Caco-2 (cell line): ENCODE measurements at regions not wholly inside any gene's neighbourhood (a gene's known extent, or its start where the extent isn't known, plus 50 kb on each side); places are given as distances from the start of the nearest gene placed in this dataset.
A peak's percentile ranks its signal among the peaks of the same experiment; 100 is the strongest.

ENCODE experiments used
- BruUV-seq: library from RNA; stranded (reverse); fragments of 400-500 nt; replicated peaks from 2 replicates; lab custom pipeline; 2021; lab: Mats Ljungman, UMichigan
- CTCF ChIA-PET: fragments of 300-600 bp; sonication (Branson Sonifier 250); formaldehyde crosslinking; loops from one replicate; lab custom pipeline; 2022; ENCODE audit warnings: antibody characterized with exemption; lab: Charles Lee
- POLR2A ChIA-PET: fragments of 300-600 bp; sonication (Branson Sonifier 250); formaldehyde crosslinking; loops from one replicate; lab custom pipeline; 2022; ENCODE audit warnings: antibody characterized with exemption; lab: Charles Lee
- DNase-seq, 2 experiments: peaks; one replicate each; pipeline versions ENCODE4 v3.0.0 to v3.0.0-alpha.2; 2020 to 2022
- H3K27me3 ChIP-seq: replicated peaks from 2 replicates; pipeline ENCODE4 v1.6.0; 2011; ENCODE audit warnings: low read length; ENCODE audit not compliant: control insufficient read depth, insufficient read depth
- H3K36me3 ChIP-seq: 2 replicates; pipeline ENCODE4 v1.5.1; 2011; ENCODE audit warnings: low read length; ENCODE audit not compliant: control insufficient read depth, insufficient read depth
- H3K4me1 ChIP-seq: fragments of 250-450 bp; sonication (Bioruptor Pico); 2 replicates; pipeline ENCODE4 v1.5.1; 2020; ENCODE audit warnings: mild to moderate bottlenecking
- H3K4me3 ChIP-seq: 2 replicates; pipeline ENCODE4 v1.5.1; 2011; ENCODE audit warnings: low read depth, mild to moderate bottlenecking, control low read depth, low read length
- H3K9me3 ChIP-seq: fragments of 250-450 bp; sonication (Bioruptor Pico); 2 replicates; pipeline ENCODE4 v1.5.1; 2020; ENCODE audit warnings: mild to moderate bottlenecking, moderate library complexity
- H3K27ac Mint-ChIP-seq: one replicate; pipeline ENCODE4 v1.8.0; 2022; ENCODE audit warnings: mixed read lengths; ENCODE audit not compliant: unreplicated experiment
- H3K27me3 Mint-ChIP-seq: one replicate; pipeline ENCODE4 v1.8.0; 2022; ENCODE audit warnings: mixed read lengths; ENCODE audit not compliant: insufficient read depth, unreplicated experiment
- H3K36me3 Mint-ChIP-seq: one replicate; pipeline ENCODE4 v1.8.0; 2022; ENCODE audit warnings: mild to moderate bottlenecking, mixed read lengths; ENCODE audit not compliant: insufficient read depth, unreplicated experiment
- H3K4me1 Mint-ChIP-seq: one replicate; pipeline ENCODE4 v1.8.0; 2022; ENCODE audit warnings: low read depth, mixed read lengths; ENCODE audit not compliant: unreplicated experiment
- H3K4me3 Mint-ChIP-seq: one replicate; pipeline ENCODE4 v1.8.0; 2022; ENCODE audit warnings: mild to moderate bottlenecking, moderate library complexity, mixed read lengths; ENCODE audit not compliant: unreplicated experiment
- H3K9me3 Mint-ChIP-seq: one replicate; pipeline ENCODE4 v1.8.0; 2022; ENCODE audit warnings: mixed read lengths; ENCODE audit not compliant: unreplicated experiment
- intact Hi-C: fragments of 100-400 bp; cut with micrococcal nuclease; formaldehyde crosslinking; loops from one replicate; pipeline ENCODE4 v1.10.0; 2022; ENCODE audit not compliant: unreplicated experiment
- TF ChIP-seq, protein P1 (sequence below), 2 experiments: fragments of 200-600 bp in 1 of 2; IDR thresholded peaks; 1 replicate in 1 of 2; 2 replicates in 1 of 2; pipeline versions ENCODE4 v1.5.1 to v1.8.0; 2011 to 2022; ENCODE audit warnings: antibody characterized with exemption in 1 of 2, control low read depth in 1 of 2, inconsistent platforms in 1 of 2, low read depth in 1 of 2, low read length in 1 of 2, mild to moderate bottlenecking in 1 of 2, moderate library complexity in 1 of 2; ENCODE audit not compliant: insufficient read depth in 1 of 2, severe bottlenecking in 1 of 2, unreplicated experiment in 1 of 2

DNA sequence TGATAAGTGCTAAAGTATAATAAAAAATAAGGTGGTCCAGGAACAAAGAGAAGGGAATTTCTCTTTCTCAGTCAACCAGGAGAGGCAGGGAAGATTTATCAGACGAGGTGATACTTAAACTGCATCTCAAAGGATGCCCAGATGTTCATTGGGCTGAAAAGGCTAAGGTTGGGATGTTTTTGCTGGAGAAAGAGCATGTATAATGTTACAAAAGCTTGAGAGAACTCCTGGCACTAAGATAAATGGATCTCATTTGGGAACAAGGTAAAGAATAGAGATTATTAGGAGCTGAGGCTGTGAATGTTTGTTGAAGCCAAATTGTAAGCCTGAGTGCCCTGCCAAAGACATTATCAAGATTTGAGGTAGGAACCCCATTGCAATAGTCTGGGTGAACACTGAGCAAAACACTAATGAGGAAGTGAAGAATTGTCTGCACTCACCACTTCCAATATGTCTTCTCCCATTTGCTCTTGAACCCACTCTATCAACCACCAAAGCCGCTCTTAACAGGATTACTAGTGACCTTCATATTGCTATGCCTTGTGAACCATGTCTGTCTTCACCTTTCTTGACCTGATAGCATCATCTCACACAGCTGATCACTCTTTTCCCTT lies 149.0 kb upstream of the ARID2 start:
- Mint-ChIP-seq H3K27ac (no peak overlapping the region), H3K9me3 (peaks cover 14% of the 10 kb centered on the region), H3K4me1 (peaks cover 34% of the 10 kb centered on the region), H3K36me3 (no peaks in the 10 kb centered on the region), H3K27me3 (peaks cover 4% of the 10 kb centered on the region), H3K4me3 (no peak overlapping the region)
- Histone ChIP-seq H3K4me1 (peaks cover 28% of the 10 kb centered on the region), H3K36me3 (no peaks in the 10 kb centered on the region), H3K4me3 (no peak overlapping the region), H3K9me3 (no peaks in the 10 kb centered on the region), H3K27me3 (no peaks in the 10 kb centered on the region)
- BruUV-seq, result no TSS peak
- ChIA-PET POLR2A (no interaction called here), CTCF (no interaction called here)
- intact Hi-C loops, result loop anchor here (5.0 to 10.0 kb wide), 2 partner anchors 77 to 286 kb away; no protein-coding TSS in a partner anchor
- no peak for DNase-seq
- TF ChIP-seq, protein P1, sequence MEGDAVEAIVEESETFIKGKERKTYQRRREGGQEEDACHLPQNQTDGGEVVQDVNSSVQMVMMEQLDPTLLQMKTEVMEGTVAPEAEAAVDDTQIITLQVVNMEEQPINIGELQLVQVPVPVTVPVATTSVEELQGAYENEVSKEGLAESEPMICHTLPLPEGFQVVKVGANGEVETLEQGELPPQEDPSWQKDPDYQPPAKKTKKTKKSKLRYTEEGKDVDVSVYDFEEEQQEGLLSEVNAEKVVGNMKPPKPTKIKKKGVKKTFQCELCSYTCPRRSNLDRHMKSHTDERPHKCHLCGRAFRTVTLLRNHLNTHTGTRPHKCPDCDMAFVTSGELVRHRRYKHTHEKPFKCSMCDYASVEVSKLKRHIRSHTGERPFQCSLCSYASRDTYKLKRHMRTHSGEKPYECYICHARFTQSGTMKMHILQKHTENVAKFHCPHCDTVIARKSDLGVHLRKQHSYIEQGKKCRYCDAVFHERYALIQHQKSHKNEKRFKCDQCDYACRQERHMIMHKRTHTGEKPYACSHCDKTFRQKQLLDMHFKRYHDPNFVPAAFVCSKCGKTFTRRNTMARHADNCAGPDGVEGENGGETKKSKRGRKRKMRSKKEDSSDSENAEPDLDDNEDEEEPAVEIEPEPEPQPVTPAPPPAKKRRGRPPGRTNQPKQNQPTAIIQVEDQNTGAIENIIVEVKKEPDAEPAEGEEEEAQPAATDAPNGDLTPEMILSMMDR (IDR thresholded peaks at IDR 0.05; ENCODE audit: insufficient read depth in 1 of 2, low read depth in 1 of 2, low read length in 1 of 2, severe bottlenecking in 1 of 2, unreplicated experiment in 1 of 2), result no peak

DNA sequence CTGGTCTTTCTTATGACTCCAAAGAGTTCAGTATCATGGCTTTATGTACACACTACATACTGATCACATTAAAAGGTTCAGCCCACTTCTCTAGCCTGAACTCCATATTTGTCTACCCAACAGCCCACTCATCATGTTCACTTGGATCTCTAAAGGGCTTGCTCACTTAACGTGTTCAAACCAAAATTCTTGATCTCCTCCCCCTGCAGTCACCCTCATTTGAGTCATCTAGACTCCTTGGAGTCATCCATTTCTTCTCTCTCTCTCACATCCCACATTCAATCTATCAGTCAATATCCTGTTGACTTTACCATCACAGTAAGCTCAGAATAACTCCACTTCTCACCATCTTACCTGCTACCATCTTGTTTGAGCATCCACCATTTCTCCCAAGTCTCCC lies 148.4 kb upstream of the ARID2 start:
- H3K27ac Mint-ChIP-seq, result no peak overlapping the region
- peaks cover 28% of the 10 kb centered on the region for H3K4me1 ChIP-seq
- no peaks in the 10 kb centered on the region for H3K36me3 Mint-ChIP-seq
- CTCF ChIA-PET, result no interaction called here
- no peak for DNase-seq
- intact Hi-C loops, result loop anchor here (5.0 to 10.0 kb wide), 2 partner anchors 76 to 286 kb away; no protein-coding TSS in a partner anchor
- no peak overlapping the region for H3K4me3 ChIP-seq
- H3K9me3 ChIP-seq, result no peaks in the 10 kb centered on the region
- TF ChIP-seq, protein P1 (IDR thresholded peaks at IDR 0.05; ENCODE audit: insufficient read depth in 1 of 2, low read depth in 1 of 2, low read length in 1 of 2, severe bottlenecking in 1 of 2, unreplicated experiment in 1 of 2), result no peak
- no peaks in the 10 kb centered on the region for H3K36me3 ChIP-seq
- H3K4me3 Mint-ChIP-seq, result no peak overlapping the region
- H3K9me3 Mint-ChIP-seq, result peaks cover 14% of the 10 kb centered on the region
- POLR2A ChIA-PET, result no interaction called here
- peaks cover 4% of the 10 kb centered on the region for H3K27me3 Mint-ChIP-seq
- no TSS peak for BruUV-seq
- peaks cover 34% of the 10 kb centered on the region for H3K4me1 Mint-ChIP-seq
- H3K27me3 ChIP-seq, result no peaks in the 10 kb centered on the region

DNA sequence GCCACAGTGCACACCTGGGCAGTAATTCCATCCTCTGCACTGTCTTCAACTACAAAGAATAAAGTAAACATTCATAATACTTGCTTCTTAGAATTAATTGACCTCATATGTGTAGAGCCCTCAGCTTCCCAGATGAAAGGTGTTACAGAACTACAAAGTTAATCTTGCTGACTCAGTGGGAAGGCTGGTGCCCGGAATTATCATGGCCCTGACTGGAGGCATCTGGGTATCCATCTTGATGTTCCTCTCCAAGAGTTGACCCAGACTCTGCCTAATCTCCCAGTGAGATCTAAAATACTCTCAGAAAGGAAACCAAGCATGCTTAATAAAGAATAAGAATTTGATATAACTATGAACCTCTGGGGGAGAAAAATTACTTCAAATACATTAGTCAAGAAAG lies 147.0 kb upstream of the ARID2 start:
- Histone ChIP-seq H3K36me3 (no peaks in the 10 kb centered on the region), H3K4me1 (peaks cover 28% of the 10 kb centered on the region), H3K4me3 (no peak overlapping the region), H3K27me3 (no peaks in the 10 kb centered on the region), H3K9me3 (no peaks in the 10 kb centered on the region)
- H3K9me3 Mint-ChIP-seq, result peaks cover 14% of the 10 kb centered on the region
- DNase-seq, result no peak
- TF ChIP-seq, protein P1 (IDR thresholded peaks at IDR 0.05; ENCODE audit: insufficient read depth in 1 of 2, low read depth in 1 of 2, low read length in 1 of 2, severe bottlenecking in 1 of 2, unreplicated experiment in 1 of 2), result no peak
- peaks cover 4% of the 10 kb centered on the region for H3K27me3 Mint-ChIP-seq
- H3K4me1 Mint-ChIP-seq, result peaks cover 34% of the 10 kb centered on the region
- ChIA-PET POLR2A (interaction anchor here (0.5 to 0.6 kb wide), 3 partner anchors 41 to 148 kb away, joined by 4 to 5 read pairs (median 5); no protein-coding TSS in a partner anchor), CTCF (interaction anchor here (0.6 to 1.8 kb wide), 6 partner anchors 14 to 144 kb away, joined by 3 to 6 read pairs (median 4); no protein-coding TSS in a partner anchor)
- H3K36me3 Mint-ChIP-seq, result no peaks in the 10 kb centered on the region
- BruUV-seq, result no TSS peak
- intact Hi-C loops, result loop anchor here (5.0 to 10.0 kb wide), 2 partner anchors 75 to 288 kb away; no protein-coding TSS in a partner anchor
- peak overlapping the region; percentile 54 for H3K4me3 Mint-ChIP-seq
- peak overlapping the region; percentile 66 for H3K27ac Mint-ChIP-seq
